ENCODE measurements at regions not wholly inside any gene's neighbourhood (a gene's known extent, or its start where the extent isn't known, plus 50 kb on each side); places are given as distances from the start of the nearest gene placed in this dataset.

DNA sequence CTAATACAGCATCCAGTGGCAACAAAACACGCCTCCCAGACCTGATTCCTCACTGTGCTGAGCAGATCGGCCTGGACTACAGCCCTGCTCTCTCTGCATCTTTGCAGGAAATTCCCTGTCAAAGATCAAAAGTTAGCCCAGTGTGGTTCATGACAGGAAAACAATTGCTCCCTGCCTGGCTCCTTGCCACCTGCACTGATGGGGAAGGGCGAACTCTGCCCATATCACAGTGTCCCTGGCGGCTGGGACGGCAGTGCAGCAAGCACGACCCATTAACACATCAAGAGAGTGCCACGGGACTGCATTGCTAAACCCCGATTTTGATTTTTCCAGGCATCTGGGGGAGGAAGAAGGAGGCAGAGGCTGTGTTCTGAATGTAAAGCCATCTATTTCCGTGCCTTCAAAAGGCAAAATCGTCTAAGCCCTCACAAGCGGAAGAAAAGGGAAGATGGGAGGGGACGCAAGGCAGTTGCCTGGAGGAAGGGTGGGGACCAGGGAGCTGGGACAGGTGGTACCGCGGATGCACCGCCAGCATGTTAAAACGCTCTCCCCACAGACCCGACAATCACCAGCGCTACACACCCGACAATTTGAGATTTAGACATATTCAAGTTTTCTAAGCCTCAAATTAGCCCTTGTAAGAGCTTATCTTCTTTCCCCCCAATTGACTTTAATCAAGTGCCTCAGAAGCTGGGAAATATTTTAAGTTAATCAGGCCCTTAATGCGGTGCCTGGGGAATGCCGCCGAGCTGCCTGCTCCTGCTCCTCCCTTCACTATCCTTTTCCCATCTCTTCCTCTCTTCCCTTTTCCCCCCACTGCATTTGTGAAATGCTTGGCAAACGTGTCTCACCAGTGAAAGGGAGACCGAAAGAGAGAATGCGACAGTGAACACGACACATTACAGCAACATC lies 238.8 kb upstream of the CDH5 start:
- TF ChIP-seq, protein P1, sequence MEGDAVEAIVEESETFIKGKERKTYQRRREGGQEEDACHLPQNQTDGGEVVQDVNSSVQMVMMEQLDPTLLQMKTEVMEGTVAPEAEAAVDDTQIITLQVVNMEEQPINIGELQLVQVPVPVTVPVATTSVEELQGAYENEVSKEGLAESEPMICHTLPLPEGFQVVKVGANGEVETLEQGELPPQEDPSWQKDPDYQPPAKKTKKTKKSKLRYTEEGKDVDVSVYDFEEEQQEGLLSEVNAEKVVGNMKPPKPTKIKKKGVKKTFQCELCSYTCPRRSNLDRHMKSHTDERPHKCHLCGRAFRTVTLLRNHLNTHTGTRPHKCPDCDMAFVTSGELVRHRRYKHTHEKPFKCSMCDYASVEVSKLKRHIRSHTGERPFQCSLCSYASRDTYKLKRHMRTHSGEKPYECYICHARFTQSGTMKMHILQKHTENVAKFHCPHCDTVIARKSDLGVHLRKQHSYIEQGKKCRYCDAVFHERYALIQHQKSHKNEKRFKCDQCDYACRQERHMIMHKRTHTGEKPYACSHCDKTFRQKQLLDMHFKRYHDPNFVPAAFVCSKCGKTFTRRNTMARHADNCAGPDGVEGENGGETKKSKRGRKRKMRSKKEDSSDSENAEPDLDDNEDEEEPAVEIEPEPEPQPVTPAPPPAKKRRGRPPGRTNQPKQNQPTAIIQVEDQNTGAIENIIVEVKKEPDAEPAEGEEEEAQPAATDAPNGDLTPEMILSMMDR (IDR thresholded peaks at IDR 0.05; ENCODE audit: poor library complexity): no peak
- no peak for TF ChIP-seq EZH2 (IDR thresholded peaks at IDR 0.05; ENCODE audit: borderline replicate concordance)
